ENCODE measurements at regions not wholly inside any gene's neighbourhood (a gene's known extent, or its start where the extent isn't known, plus 50 kb on each side); places are given as distances from the start of the nearest gene placed in this dataset.

- no peak for TF ChIP-seq POLR2AphosphoS5 (IDR thresholded peaks at IDR 0.05)
- TF ChIP-seq CTCF (IDR thresholded peaks at IDR 0.05) = no peak
- TF ChIP-seq POLR2A (IDR thresholded peaks at IDR 0.05) = no peak
Measured at GRCh38 chr21:34268493-34268892, 95.3 kb upstream of the KCNE2 start.
